GM23338 (cell line): ENCODE measurements at regions not wholly inside any gene's neighbourhood (a gene's known extent, or its start where the extent isn't known, plus 50 kb on each side); places are given as distances from the start of the nearest gene placed in this dataset.

Source experiments
- CREB1 ChIP-seq: fragments of 250-450 bp; sonication (Bioruptor Pico); IDR thresholded peaks from 2 replicates; pipeline ENCODE4 v1.5.0; 2020; ENCODE audit warnings: low read depth, mild to moderate bottlenecking, moderate library complexity
- CTCF ChIP-seq, 2 experiments: fragments of 200-600 bp in 1 of 2; sonication (generic) in 1 of 2; conservative IDR thresholded peaks; 2 replicates each; pipeline versions ENCODE4 v1.5.1 to v1.6.1; 2016 to 2017; ENCODE audit warnings: antibody characterized with exemption in 2 of 2, low read depth in 2 of 2, mild to moderate bottlenecking in 2 of 2, moderate library complexity in 1 of 2
- POLR2AphosphoS5 ChIP-seq: IDR thresholded peaks from 2 replicates; pipeline ENCODE4 v1.6.1; 2016; ENCODE audit warnings: antibody characterized with exemption, low read depth
- TF ChIP-seq, protein P1 (sequence below): IDR thresholded peaks from 2 replicates; pipeline ENCODE4 v1.6.1; 2016; ENCODE audit warnings: antibody characterized with exemption

DNA sequence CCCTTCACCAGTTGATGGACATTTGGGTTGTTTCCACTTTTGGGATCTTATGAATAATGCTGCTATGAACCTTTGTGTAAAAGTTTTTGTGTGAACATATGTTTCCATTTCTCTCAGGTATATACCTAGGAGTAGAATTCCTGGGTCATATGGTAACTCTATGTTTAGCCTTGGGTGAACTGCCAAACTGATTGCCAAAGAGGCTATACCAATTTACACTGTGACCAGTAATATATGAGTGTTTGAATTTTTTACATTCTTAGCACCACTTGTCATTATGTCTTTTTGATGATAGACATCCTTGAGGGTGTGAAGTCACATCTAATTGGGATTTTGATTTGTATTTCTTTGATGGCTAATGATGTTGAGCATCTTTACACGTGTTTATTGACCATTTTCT is 290.1 kb downstream of the DUSP10 start:
- TF ChIP-seq, protein P1, sequence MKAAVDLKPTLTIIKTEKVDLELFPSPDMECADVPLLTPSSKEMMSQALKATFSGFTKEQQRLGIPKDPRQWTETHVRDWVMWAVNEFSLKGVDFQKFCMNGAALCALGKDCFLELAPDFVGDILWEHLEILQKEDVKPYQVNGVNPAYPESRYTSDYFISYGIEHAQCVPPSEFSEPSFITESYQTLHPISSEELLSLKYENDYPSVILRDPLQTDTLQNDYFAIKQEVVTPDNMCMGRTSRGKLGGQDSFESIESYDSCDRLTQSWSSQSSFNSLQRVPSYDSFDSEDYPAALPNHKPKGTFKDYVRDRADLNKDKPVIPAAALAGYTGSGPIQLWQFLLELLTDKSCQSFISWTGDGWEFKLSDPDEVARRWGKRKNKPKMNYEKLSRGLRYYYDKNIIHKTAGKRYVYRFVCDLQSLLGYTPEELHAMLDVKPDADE, result no peak
- TF ChIP-seq POLR2AphosphoS5 (no peak), CREB1 (CRISPR knock-in tag) (no peak), CTCF (conservative IDR thresholded peaks at IDR 0.05; ENCODE audit: low read depth in 2 of 2) (no peak)
